SIG-M5 treated with dmso at 0.1 percent for 504 hours (cell line): ENCODE measurements at regions not wholly inside any gene's neighbourhood (a gene's known extent, or its start where the extent isn't known, plus 50 kb on each side); places are given as distances from the start of the nearest gene placed in this dataset.

ENCODE experiments used
- DNase-seq: peaks from one replicate; lab custom pipeline; 2025; ENCODE audit not compliant: unreplicated experiment; lab: John Stamatoyannopoulos, UW

- DNase-seq, result no peak
Observed at GRCh38 chr12:116482179-116482578, 77.0 kb upstream of the MAP1LC3B2 start.

- no peak for DNase-seq
Observed at GRCh38 chr12:116482859-116483258, 76.3 kb upstream of the MAP1LC3B2 start.

- DNase-seq, result no peak
Observed at GRCh38 chr12:116483959-116484750, 75.0 kb upstream of the MAP1LC3B2 start.

- DNase-seq, result no peak
Observed at GRCh38 chr12:116484807-116485206, 74.4 kb upstream of the MAP1LC3B2 start.

GRCh38 chr12:116489116-116489515 lies 70.1 kb upstream of the MAP1LC3B2 start:
- DNase-seq, result no peak

- DNase-seq, result peak; percentile 28
Observed at GRCh38 chr12:116490471-116490870, 68.7 kb upstream of the MAP1LC3B2 start.

GRCh38 chr12:116492703-116493324 lies 66.4 kb upstream of the MAP1LC3B2 start:
- DNase-seq, result peak; percentile 56

- DNase-seq, result peak; percentile 48
Observed at GRCh38 chr12:116495260-116495659, 63.9 kb upstream of the MAP1LC3B2 start.

- DNase-seq, result no peak
Observed at GRCh38 chr12:116497051-116497591, 62.1 kb upstream of the MAP1LC3B2 start.

GRCh38 chr12:116498471-116498870 lies 60.7 kb upstream of the MAP1LC3B2 start:
- no peak for DNase-seq

- DNase-seq, result no peak
Observed at GRCh38 chr12:116502141-116502725, 56.9 kb upstream of the MAP1LC3B2 start.

GRCh38 chr12:116502989-116503496 lies 56.1 kb upstream of the MAP1LC3B2 start:
- peak; percentile 71 for DNase-seq

GRCh38 chr12:116504438-116504837 lies 54.7 kb upstream of the MAP1LC3B2 start:
- DNase-seq, result no peak

GRCh38 chr12:116506697-116507064 lies 52.5 kb upstream of the MAP1LC3B2 start:
- DNase-seq, result no peak

GRCh38 chr12:116508145-116509121 lies 50.7 kb upstream of the MAP1LC3B2 start:
- DNase-seq, result no peak
